A549 (cell line): ENCODE measurements at regions not wholly inside any gene's neighbourhood (a gene's known extent, or its start where the extent isn't known, plus 50 kb on each side); places are given as distances from the start of the nearest gene placed in this dataset.

Source experiments
- ATAC-seq, 2 experiments: fragments of 200-7000 bp in 1 of 2; fragments of >200 bp in 1 of 2; cut with Nextera tagmentation in 1 of 2; cut with Tn5 transposase in 1 of 2; 3 replicates each; pipeline versions ENCODE4 v1.8.0 to v1.9.1; 2018 to 2020; ENCODE audit warnings: mild to moderate bottlenecking in 1 of 2, moderate library complexity in 1 of 2
- CTCF ChIA-PET: fragments of 300-600 bp; sonication (Branson Sonifier 250); formaldehyde crosslinking; extraction: SDS; loops from one replicate; lab custom pipeline; 2021; ENCODE audit warnings: antibody characterized with exemption, inconsistent platforms; lab: Yijun Ruan, JAX
- POLR2A ChIA-PET: fragments of 350-600 bp; formaldehyde crosslinking; extraction: SDS; loops from one replicate; lab custom pipeline; 2021; ENCODE audit warnings: antibody characterized with exemption, inconsistent platforms; lab: Yijun Ruan, JAX
- DNase-seq, 2 experiments: peaks; one replicate each; pipeline versions ENCODE4 v3.0.0 to v3.0.0-alpha.2; 2011 to 2016; ENCODE audit warnings: low read depth in 1 of 2, low spot score in 1 of 2
- FAIRE-seq: peaks from 2 replicates; lab custom pipeline; 2011; peaks lifted over from hg19 to GRCh38; lab: Jason Lieb, UNC
- H3K27ac ChIP-seq, 2 experiments: fragments of >200 bp; sonication (Bioruptor Twin); formaldehyde crosslinking; 3 replicates each; pipeline ENCODE4 v1.5.1; 2016 to 2017
- H3K4me1 ChIP-seq: fragments of >200 bp; sonication (Bioruptor Twin); formaldehyde crosslinking; 3 replicates; pipeline ENCODE4 v1.6.1; 2016
- H3K4me2 ChIP-seq: fragments of >200 bp; sonication (Bioruptor Twin); formaldehyde crosslinking; 3 replicates; pipeline ENCODE4 v1.6.1; 2016
- H3K4me3 ChIP-seq: fragments of >200 bp; sonication (Bioruptor Twin); formaldehyde crosslinking; 3 replicates; pipeline ENCODE4 v1.5.1; 2016
- H3K9me3 ChIP-seq: fragments of >200 bp; sonication (Bioruptor Twin); formaldehyde crosslinking; 3 replicates; pipeline ENCODE4 v1.6.1; 2016
- CBX8 ChIP-seq: fragments of 200-600 bp; sonication (generic); IDR thresholded peaks from 2 replicates; pipeline ENCODE4 v1.6.1; 2016
- CHD2 ChIP-seq: fragments of 150-350 bp; IDR thresholded peaks from 2 replicates; pipeline ENCODE4 v1.6.1; 2014; ENCODE audit warnings: low read length; ENCODE audit not compliant: partially characterized antibody
- CHD4 ChIP-seq: fragments of 200-600 bp; sonication (generic); IDR thresholded peaks from 2 replicates; pipeline ENCODE4 v1.6.1; 2016; ENCODE audit warnings: antibody characterized with exemption, mild to moderate bottlenecking, borderline replicate concordance
- EHF ChIP-seq: fragments of 250-450 bp; sonication (Bioruptor Pico); IDR thresholded peaks from 2 replicates; pipeline ENCODE4 v1.5.0; 2020; ENCODE audit warnings: mild to moderate bottlenecking
- EP300 ChIP-seq, 2 experiments: fragments of >200 bp; sonication (Bioruptor Twin); formaldehyde crosslinking; IDR thresholded peaks; 2 replicates in 1 of 2; 3 replicates in 1 of 2; pipeline ENCODE4 v1.6.1; 2016 to 2017
- ESRRA ChIP-seq: fragments of 150-350 bp; IDR thresholded peaks from 2 replicates; pipeline ENCODE4 v1.6.1; 2014; ENCODE audit warnings: mild to moderate bottlenecking, low read length, borderline replicate concordance
- FOSL2 ChIP-seq, 2 experiments: fragments of 450-650 bp in 1 of 2; fragments of >200 bp in 1 of 2; sonication (Bioruptor Twin) in 1 of 2; formaldehyde crosslinking; IDR thresholded peaks; 2 replicates each; pipeline versions ENCODE4 v1.5.0 to v1.6.1; 2016 to 2020; ENCODE audit warnings: mild to moderate bottlenecking in 1 of 2, moderate library complexity in 1 of 2
- FOXS1 ChIP-seq: fragments of 250-450 bp; sonication (Bioruptor Pico); IDR thresholded peaks from 2 replicates; pipeline ENCODE4 v1.5.0; 2020; ENCODE audit warnings: mild to moderate bottlenecking, moderate library complexity
- GATA3 ChIP-seq: IDR thresholded peaks from 2 replicates; pipeline ENCODE4 v1.6.1; 2012; ENCODE audit warnings: borderline replicate concordance
- HDAC2 ChIP-seq: fragments of 200-600 bp; sonication (generic); IDR thresholded peaks from 2 replicates; pipeline ENCODE4 v1.6.1; 2016
- HEYL ChIP-seq: fragments of 250-450 bp; sonication (Bioruptor Pico); IDR thresholded peaks from 2 replicates; pipeline ENCODE4 v1.8.0; 2021; ENCODE audit warnings: mild to moderate bottlenecking, moderate library complexity
- HOXA7 ChIP-seq: fragments of 250-450 bp; sonication (Bioruptor Pico); IDR thresholded peaks from 2 replicates; pipeline ENCODE4 v1.5.0; 2020; ENCODE audit warnings: mild to moderate bottlenecking, moderate library complexity
- HOXB5 ChIP-seq: fragments of 250-450 bp; sonication (Bioruptor Pico); IDR thresholded peaks from 2 replicates; pipeline ENCODE4 v1.5.0; 2020; ENCODE audit warnings: mild to moderate bottlenecking, moderate library complexity
- JUNB ChIP-seq: fragments of >200 bp; sonication (Bioruptor Twin); formaldehyde crosslinking; IDR thresholded peaks from 2 replicates; pipeline ENCODE4 v1.6.1; 2016
- KDM1A ChIP-seq: fragments of 200-600 bp; sonication (generic); IDR thresholded peaks from 2 replicates; pipeline ENCODE4 v1.6.1; 2016; ENCODE audit warnings: low read depth, mild to moderate bottlenecking
- MAZ ChIP-seq: fragments of 150-350 bp; IDR thresholded peaks from 2 replicates; pipeline ENCODE4 v1.6.1; 2014; ENCODE audit warnings: antibody characterized with exemption, low read depth, low read length, borderline replicate concordance
- MYC ChIP-seq: IDR thresholded peaks from 2 replicates; pipeline ENCODE4 v1.6.1; 2012; ENCODE audit warnings: mild to moderate bottlenecking, inconsistent platforms, low read length, improper control_type of control experiment, borderline replicate concordance
- NPAS2 ChIP-seq: fragments of 250-450 bp; sonication (Bioruptor Pico); IDR thresholded peaks from 2 replicates; pipeline ENCODE4 v1.8.0; 2022; ENCODE audit warnings: mild to moderate bottlenecking, moderate library complexity, borderline replicate concordance
- NR3C1 ChIP-seq: fragments of >200 bp; sonication (Bioruptor Twin); formaldehyde crosslinking; IDR thresholded peaks from 3 replicates; pipeline ENCODE4 v1.6.1; 2017
- POLR2AphosphoS2 ChIP-seq: conservative IDR thresholded peaks from 2 replicates; pipeline ENCODE4 v1.6.1; 2012; ENCODE audit warnings: low read length, improper control_type of control experiment, inconsistent platforms
- RAD21 ChIP-seq, 2 experiments: fragments of >200 bp in 1 of 2; sonication (Bioruptor Twin) in 1 of 2; formaldehyde crosslinking in 1 of 2; IDR thresholded peaks in 1 of 2; conservative IDR thresholded peaks in 1 of 2; 2 replicates in 1 of 2; 3 replicates in 1 of 2; pipeline ENCODE4 v1.6.1; 2012 to 2018; ENCODE audit warnings: inconsistent platforms in 1 of 2
- RNF2 ChIP-seq: fragments of 200-600 bp; sonication (generic); IDR thresholded peaks from 2 replicates; pipeline ENCODE4 v1.6.1; 2016; ENCODE audit warnings: low read depth, mild to moderate bottlenecking, antibody characterized with exemption, moderate library complexity, borderline replicate concordance
- SMC3 ChIP-seq: fragments of >200 bp; sonication (Bioruptor Twin); formaldehyde crosslinking; IDR thresholded peaks from 3 replicates; pipeline ENCODE4 v1.6.1; 2018; ENCODE audit warnings: inconsistent platforms
- TP53 ChIP-seq: fragments of 250-450 bp; sonication (Bioruptor Pico); IDR thresholded peaks from 2 replicates; pipeline ENCODE4 v1.5.0; 2021; ENCODE audit warnings: mild to moderate bottlenecking, moderate library complexity
- ZC3H11A ChIP-seq: fragments of 450-650 bp; IDR thresholded peaks from 2 replicates; pipeline ENCODE4 v1.6.1; 2014; ENCODE audit warnings: antibody characterized with exemption, mild to moderate bottlenecking
- ZNF302 ChIP-seq: fragments of 250-450 bp; sonication (Bioruptor Pico); IDR thresholded peaks from 2 replicates; pipeline ENCODE4 v1.9.0; 2021; ENCODE audit warnings: inconsistent platforms, mild to moderate bottlenecking, moderate library complexity
- WGBS: methylation state at CpG from one replicate; pipeline ENCODE4 v1.1.6; 2017; ENCODE audit errors: missing lambda C conversion rate; 5-methylcytosine and 5-hydroxymethylcytosine counted together
- TF ChIP-seq, protein P1 (sequence below): IDR thresholded peaks from 2 replicates; pipeline ENCODE4 v1.6.1; 2012
- TF ChIP-seq, protein P2 (sequence below): IDR thresholded peaks from 2 replicates; pipeline ENCODE4 v1.6.1; 2012; ENCODE audit warnings: low read depth, borderline replicate concordance
- TF ChIP-seq, protein P3 (sequence below): fragments of >200 bp; sonication (Bioruptor Twin); formaldehyde crosslinking; IDR thresholded peaks from 2 replicates; pipeline ENCODE4 v1.6.1; 2016
- TF ChIP-seq, protein P4 (sequence below): fragments of 150-350 bp; IDR thresholded peaks from 2 replicates; pipeline ENCODE4 v1.6.1; 2014; ENCODE audit warnings: low read depth, mild to moderate bottlenecking, low read length
- TF ChIP-seq, protein P5 (sequence below): fragments of >200 bp; sonication (Bioruptor Twin); formaldehyde crosslinking; IDR thresholded peaks from 3 replicates; pipeline ENCODE4 v1.6.1; 2016
- TF ChIP-seq, protein P6 (sequence below): fragments of 200-600 bp; sonication (generic); IDR thresholded peaks from 2 replicates; pipeline ENCODE4 v1.6.1; 2016; ENCODE audit warnings: antibody characterized with exemption, mild to moderate bottlenecking, moderate library complexity

DNA sequence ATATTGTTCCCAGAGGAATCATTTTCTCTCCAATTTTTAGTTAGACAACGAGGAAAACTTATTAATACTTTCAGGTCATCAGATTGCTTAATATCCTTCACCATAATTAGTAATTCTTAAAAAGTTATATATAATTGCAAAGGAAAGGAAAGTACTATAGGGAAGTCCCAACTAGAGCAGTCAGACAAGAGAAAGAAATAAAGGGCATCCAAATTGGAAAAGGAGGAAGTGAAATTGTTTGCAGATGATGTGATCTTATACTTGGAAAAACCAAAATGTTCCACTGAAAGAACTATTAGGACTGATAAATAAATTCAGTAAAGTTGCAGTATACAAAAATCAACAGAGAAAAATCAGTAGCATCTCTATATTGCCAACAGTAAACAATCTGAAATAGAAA lies 223.5 kb upstream of the MEF2C start:
- no peak for DNase-seq
- CTCF ChIA-PET, result interaction anchor here (1.0 kb wide), 1 partner anchor 85 kb away, joined by 3 read pairs; no protein-coding TSS in a partner anchor
- FAIRE-seq, result no peak

DNA sequence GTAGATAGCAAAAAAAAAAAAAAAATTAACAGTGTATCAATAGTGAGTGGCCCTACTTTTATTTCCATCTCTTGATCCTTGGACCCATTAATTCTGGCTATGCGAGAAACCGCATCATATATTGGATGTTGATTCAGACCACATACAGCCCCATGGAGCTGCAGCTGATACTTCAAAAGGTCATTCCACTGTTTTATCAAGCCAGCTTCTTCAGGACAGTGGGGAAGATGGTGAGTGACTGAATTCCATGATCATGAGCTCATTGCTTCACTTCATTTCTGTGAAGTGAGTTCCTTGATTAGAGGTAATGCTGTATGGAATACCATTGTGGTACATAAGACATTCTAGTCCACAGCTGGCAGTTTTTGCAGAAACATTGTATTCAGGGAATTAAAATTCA lies 222.9 kb upstream of the MEF2C start:
- 71% methylated on average over 2 of the region's 2 CpGs for WGBS
- ChIA-PET POLR2A (no interaction called here), CTCF (interaction anchor here (1.0 kb wide), 1 partner anchor 85 kb away, joined by 3 read pairs; no protein-coding TSS in a partner anchor)
- no peak for ATAC-seq
- DNase-seq, result no peak
- Histone ChIP-seq H3K27ac (no peak overlapping the region), H3K4me2 (no peak overlapping the region), H3K4me3 (no peak overlapping the region), H3K9me3 (no peaks in the 10 kb centered on the region), H3K4me1 (no peaks in the 10 kb centered on the region)
- TF ChIP-seq MYC, result no peak
- TF ChIP-seq, protein P1, sequence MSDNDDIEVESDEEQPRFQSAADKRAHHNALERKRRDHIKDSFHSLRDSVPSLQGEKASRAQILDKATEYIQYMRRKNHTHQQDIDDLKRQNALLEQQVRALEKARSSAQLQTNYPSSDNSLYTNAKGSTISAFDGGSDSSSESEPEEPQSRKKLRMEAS, result no peak
- no peak for TF ChIP-seq CHD4
- TF ChIP-seq, protein P2, sequence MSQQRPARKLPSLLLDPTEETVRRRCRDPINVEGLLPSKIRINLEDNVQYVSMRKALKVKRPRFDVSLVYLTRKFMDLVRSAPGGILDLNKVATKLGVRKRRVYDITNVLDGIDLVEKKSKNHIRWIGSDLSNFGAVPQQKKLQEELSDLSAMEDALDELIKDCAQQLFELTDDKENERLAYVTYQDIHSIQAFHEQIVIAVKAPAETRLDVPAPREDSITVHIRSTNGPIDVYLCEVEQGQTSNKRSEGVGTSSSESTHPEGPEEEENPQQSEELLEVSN, result no peak
- TF ChIP-seq GATA3, result no peak
- no peak for TF ChIP-seq SMC3
- TF ChIP-seq, protein P3, sequence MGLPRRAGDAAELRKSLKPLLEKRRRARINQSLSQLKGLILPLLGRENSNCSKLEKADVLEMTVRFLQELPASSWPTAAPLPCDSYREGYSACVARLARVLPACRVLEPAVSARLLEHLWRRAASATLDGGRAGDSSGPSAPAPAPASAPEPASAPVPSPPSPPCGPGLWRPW, result no peak
- no peak for TF ChIP-seq EHF (CRISPR knock-in tag)
- TF ChIP-seq POLR2AphosphoS2, result no peak
- TF ChIP-seq TP53 (CRISPR knock-in tag), result no peak
- TF ChIP-seq CHD2, result no peak
- TF ChIP-seq ZC3H11A, result no peak
- TF ChIP-seq NR3C1, result no peak
- TF ChIP-seq RNF2, result no peak
- no peak for TF ChIP-seq CBX8
- TF ChIP-seq HDAC2, result no peak
- TF ChIP-seq RAD21 (conservative IDR thresholded peaks at IDR 0.05 in 1 of 2, IDR thresholded peaks at IDR 0.05 in 1 of 2), result no peak
- TF ChIP-seq HOXA7 (CRISPR knock-in tag), result no peak
- TF ChIP-seq ESRRA, result no peak
- no peak for FAIRE-seq

More for the DNA sequence above, 223.5 kb upstream of the MEF2C start:
- POLR2A ChIA-PET, result no interaction called here
- no peaks in the 10 kb centered on the region for H3K9me3 ChIP-seq
- no peak for ATAC-seq
- H3K4me1 ChIP-seq, result no peaks in the 10 kb centered on the region
- H3K4me3 ChIP-seq, result no peak overlapping the region
- 0% methylated on average over 1 of the region's 1 CpG for WGBS
- no peak overlapping the region for H3K27ac ChIP-seq
- no peak overlapping the region for H3K4me2 ChIP-seq
- TF ChIP-seq HEYL (CRISPR knock-in tag), result no peak
- no peak for TF ChIP-seq MAZ
- TF ChIP-seq, protein P4, sequence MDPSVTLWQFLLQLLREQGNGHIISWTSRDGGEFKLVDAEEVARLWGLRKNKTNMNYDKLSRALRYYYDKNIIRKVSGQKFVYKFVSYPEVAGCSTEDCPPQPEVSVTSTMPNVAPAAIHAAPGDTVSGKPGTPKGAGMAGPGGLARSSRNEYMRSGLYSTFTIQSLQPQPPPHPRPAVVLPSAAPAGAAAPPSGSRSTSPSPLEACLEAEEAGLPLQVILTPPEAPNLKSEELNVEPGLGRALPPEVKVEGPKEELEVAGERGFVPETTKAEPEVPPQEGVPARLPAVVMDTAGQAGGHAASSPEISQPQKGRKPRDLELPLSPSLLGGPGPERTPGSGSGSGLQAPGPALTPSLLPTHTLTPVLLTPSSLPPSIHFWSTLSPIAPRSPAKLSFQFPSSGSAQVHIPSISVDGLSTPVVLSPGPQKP, result no peak
- TF ChIP-seq HOXA7 (CRISPR knock-in tag), result no peak
- TF ChIP-seq ZNF302, result no peak
- no peak for TF ChIP-seq JUNB
- TF ChIP-seq NPAS2 (CRISPR knock-in tag), result no peak
- no peak for TF ChIP-seq ESRRA
- no peak for TF ChIP-seq FOXS1 (CRISPR knock-in tag)
- TF ChIP-seq, protein P5, sequence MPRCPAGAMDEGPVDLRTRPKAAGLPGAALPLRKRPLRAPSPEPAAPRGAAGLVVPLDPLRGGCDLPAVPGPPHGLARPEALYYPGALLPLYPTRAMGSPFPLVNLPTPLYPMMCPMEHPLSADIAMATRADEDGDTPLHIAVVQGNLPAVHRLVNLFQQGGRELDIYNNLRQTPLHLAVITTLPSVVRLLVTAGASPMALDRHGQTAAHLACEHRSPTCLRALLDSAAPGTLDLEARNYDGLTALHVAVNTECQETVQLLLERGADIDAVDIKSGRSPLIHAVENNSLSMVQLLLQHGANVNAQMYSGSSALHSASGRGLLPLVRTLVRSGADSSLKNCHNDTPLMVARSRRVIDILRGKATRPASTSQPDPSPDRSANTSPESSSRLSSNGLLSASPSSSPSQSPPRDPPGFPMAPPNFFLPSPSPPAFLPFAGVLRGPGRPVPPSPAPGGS, result no peak
- TF ChIP-seq FOSL2 (IDR thresholded peaks at IDR 0.05), result no peak
- TF ChIP-seq FOSL2 (CRISPR knock-in tag; IDR thresholded peaks at IDR 0.05), result no peak
- TF ChIP-seq, protein P6, sequence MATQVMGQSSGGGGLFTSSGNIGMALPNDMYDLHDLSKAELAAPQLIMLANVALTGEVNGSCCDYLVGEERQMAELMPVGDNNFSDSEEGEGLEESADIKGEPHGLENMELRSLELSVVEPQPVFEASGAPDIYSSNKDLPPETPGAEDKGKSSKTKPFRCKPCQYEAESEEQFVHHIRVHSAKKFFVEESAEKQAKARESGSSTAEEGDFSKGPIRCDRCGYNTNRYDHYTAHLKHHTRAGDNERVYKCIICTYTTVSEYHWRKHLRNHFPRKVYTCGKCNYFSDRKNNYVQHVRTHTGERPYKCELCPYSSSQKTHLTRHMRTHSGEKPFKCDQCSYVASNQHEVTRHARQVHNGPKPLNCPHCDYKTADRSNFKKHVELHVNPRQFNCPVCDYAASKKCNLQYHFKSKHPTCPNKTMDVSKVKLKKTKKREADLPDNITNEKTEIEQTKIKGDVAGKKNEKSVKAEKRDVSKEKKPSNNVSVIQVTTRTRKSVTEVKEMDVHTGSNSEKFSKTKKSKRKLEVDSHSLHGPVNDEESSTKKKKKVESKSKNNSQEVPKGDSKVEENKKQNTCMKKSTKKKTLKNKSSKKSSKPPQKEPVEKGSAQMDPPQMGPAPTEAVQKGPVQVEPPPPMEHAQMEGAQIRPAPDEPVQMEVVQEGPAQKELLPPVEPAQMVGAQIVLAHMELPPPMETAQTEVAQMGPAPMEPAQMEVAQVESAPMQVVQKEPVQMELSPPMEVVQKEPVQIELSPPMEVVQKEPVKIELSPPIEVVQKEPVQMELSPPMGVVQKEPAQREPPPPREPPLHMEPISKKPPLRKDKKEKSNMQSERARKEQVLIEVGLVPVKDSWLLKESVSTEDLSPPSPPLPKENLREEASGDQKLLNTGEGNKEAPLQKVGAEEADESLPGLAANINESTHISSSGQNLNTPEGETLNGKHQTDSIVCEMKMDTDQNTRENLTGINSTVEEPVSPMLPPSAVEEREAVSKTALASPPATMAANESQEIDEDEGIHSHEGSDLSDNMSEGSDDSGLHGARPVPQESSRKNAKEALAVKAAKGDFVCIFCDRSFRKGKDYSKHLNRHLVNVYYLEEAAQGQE, result no peak
- TF ChIP-seq, protein P2, result no peak
- no peak for TF ChIP-seq CHD4
- TF ChIP-seq HDAC2, result no peak
- TF ChIP-seq EP300 (IDR thresholded peaks at IDR 0.05), result no peak
- TF ChIP-seq KDM1A, result no peak
- no peak for TF ChIP-seq HOXB5 (CRISPR knock-in tag)
- TF ChIP-seq, all 56 proteins: peak for 0
